Esophagus squamous epithelium (tissue), 5 donors: ENCODE measurements at regions not wholly inside any gene's neighbourhood (a gene's known extent, or its start where the extent isn't known, plus 50 kb on each side); places are given as distances from the start of the nearest gene placed in this dataset.

Experiments used
- DNase-seq: peaks from one replicate; lab custom pipeline; 2025; lab: John Stamatoyannopoulos, UW
- H3K27ac ChIP-seq, 4 donors: fragments of 200-600 bp; sonication (generic); one replicate each; pipeline ENCODE4 v1.5.1; 2016 to 2019; ENCODE audit warnings: mild to moderate bottlenecking in 1 of 4
- H3K27me3 ChIP-seq, 4 donors: fragments of 200-600 bp; sonication (generic); 1 replicate in 3 of 4; 2 replicates in 1 of 4; pipeline versions ENCODE4 v1.5.1 to v1.6.0; 2017 to 2021; ENCODE audit warnings: antibody characterized with exemption in 1 of 4
- H3K36me3 ChIP-seq, 3 donors: fragments of 200-600 bp; sonication (generic); one replicate each; pipeline ENCODE4 v1.5.1; 2016 to 2019
- H3K4me1 ChIP-seq, 3 donors: fragments of 200-600 bp; sonication (generic); one replicate each; pipeline ENCODE4 v1.5.1; 2017 to 2019
- H3K4me3 ChIP-seq, 4 donors: fragments of 200-600 bp; sonication (generic); 1 replicate in 3 of 4; 2 replicates in 1 of 4; pipeline ENCODE4 v1.5.1; 2016 to 2019; ENCODE audit warnings: mild to moderate bottlenecking in 2 of 4, moderate library complexity in 1 of 4
- H3K9me3 ChIP-seq, 3 donors: fragments of 200-600 bp; sonication (generic); one replicate each; pipeline ENCODE4 v1.5.1; 2016 to 2019
- POLR2A ChIP-seq, 4 donors: fragments of 450-650 bp; IDR thresholded peaks; one replicate each; pipeline ENCODE4 v1.6.1; 2017; ENCODE audit warnings: antibody characterized with exemption in 4 of 4, mild to moderate bottlenecking in 4 of 4, moderate library complexity in 3 of 4
- WGBS, 2 donors: methylation state at CpG; one replicate each; pipeline ENCODE4 v1.1.5; 2018; 5-methylcytosine and 5-hydroxymethylcytosine counted together
- intact Hi-C: fragments of 100-400 bp; cut with DNase I; formaldehyde crosslinking; loops from one replicate; pipeline ENCODE4 v1.15.0; 2022
- TF ChIP-seq, protein P1 (sequence below), 6 experiments: fragments of 450-650 bp in 4 of 6; fragments of 200-600 bp in 2 of 6; sonication (generic) in 2 of 6; IDR thresholded peaks; one replicate each; pipeline ENCODE4 v1.5.1; 2016 to 2019; ENCODE audit warnings: antibody characterized with exemption in 6 of 6, mild to moderate bottlenecking in 4 of 6, moderate library complexity in 4 of 6
- donor health status: DM: yes; HTN: yes; CAD: no.

DNA sequence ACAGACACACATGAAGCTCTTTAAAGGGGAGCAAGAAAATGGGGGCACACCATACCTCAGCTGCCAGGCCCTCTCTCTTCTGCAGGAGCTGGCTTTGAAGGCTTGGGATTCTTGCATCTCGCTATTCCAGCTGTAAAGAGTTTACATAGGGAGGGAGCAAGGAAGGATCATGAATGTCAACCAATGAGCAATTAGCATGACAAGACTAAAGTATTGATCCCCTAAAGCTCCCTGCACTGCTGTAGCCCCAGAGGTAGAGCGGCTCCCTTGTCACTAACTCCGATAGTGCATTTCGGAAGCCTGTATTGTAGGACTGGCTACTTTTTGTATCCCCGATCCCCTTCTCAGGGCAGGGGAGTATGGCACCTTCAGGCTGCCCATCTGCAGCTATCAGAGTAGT, 113.4 kb upstream of the PMFBP1 start:
- 84 to 94% methylated on average over 5 of the region's 5 CpGs for WGBS, 2 donors
- H3K4me3 ChIP-seq, result no peak overlapping the region
- no peak for DNase-seq
- no peaks in the 10 kb centered on the region for H3K36me3 ChIP-seq
- H3K27me3 ChIP-seq, result no peaks in the 10 kb centered on the region
- TF ChIP-seq, protein P1, sequence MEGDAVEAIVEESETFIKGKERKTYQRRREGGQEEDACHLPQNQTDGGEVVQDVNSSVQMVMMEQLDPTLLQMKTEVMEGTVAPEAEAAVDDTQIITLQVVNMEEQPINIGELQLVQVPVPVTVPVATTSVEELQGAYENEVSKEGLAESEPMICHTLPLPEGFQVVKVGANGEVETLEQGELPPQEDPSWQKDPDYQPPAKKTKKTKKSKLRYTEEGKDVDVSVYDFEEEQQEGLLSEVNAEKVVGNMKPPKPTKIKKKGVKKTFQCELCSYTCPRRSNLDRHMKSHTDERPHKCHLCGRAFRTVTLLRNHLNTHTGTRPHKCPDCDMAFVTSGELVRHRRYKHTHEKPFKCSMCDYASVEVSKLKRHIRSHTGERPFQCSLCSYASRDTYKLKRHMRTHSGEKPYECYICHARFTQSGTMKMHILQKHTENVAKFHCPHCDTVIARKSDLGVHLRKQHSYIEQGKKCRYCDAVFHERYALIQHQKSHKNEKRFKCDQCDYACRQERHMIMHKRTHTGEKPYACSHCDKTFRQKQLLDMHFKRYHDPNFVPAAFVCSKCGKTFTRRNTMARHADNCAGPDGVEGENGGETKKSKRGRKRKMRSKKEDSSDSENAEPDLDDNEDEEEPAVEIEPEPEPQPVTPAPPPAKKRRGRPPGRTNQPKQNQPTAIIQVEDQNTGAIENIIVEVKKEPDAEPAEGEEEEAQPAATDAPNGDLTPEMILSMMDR (IDR thresholded peaks at IDR 0.05), result no peak
- no peaks in the 10 kb centered on the region for H3K4me1 ChIP-seq
- H3K9me3 ChIP-seq, result no peaks in the 10 kb centered on the region
- intact Hi-C loops, result no loop called here
- H3K27ac ChIP-seq, result no peak overlapping the region

DNA sequence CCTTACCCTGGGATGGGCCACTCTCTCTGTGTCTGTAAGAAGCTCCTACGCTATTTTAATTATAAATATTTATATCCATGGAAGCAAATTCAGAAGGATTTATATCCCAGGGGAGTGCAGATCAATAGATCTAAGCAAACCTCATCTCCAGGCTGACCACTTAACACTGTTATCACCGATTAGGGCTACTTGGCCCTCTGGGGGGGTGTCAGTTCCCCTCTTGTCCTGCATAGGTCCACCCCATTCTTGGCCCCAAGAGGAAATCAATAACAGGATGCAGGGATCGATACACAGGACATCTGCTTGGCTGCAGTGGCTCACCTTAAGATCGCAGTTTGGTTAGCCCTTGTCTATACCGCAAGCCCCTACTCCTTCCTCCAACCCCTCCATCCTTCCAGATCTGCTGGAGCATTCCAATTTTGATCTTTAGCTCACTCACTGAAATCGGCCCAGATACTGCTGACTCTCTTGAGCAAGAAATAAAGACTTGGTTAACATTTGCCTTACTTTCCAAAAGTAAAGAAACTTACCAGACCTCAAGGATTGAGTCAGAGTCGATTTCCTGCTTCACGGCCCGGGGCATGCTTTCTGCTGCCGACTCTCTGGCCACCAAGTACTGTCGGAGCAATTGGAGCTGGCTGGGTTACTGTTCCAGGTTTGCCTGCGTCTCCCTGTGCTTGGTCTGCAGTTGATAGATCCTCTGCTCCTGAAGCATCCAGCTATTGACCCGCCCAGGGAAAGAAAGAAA, 112.3 kb upstream of the PMFBP1 start:
- no peak for DNase-seq
- no peaks in the 10 kb centered on the region for H3K9me3 ChIP-seq
- intact Hi-C loops, result no loop called here

DNA sequence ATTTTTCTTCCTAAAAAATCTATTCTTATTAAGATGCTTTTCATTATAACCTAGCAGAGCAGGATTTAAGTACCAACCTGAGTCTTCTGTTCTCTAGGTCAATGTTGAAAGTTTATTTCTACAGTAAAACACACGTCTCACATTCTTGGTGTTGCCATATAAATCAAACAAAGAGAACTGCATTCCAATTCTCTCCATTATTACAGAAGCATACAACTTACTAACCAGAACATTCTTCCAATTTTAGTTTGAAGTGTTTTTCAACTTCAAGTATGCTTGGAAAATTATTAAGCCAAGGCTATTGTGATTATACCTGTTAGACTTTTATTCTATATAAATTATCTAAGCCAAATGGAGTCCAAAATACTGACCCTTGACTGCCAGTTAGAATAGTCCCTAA, 110.4 kb upstream of the PMFBP1 start:
- no peak for DNase-seq

More for the DNA sequence above, 112.3 kb upstream of the PMFBP1 start:
- no peak overlapping the region for H3K4me3 ChIP-seq
- no peaks in the 10 kb centered on the region for H3K4me1 ChIP-seq
- 90 to 93% methylated on average over 11 to 12 of the region's 13 CpGs for WGBS, 2 donors
- no peaks in the 10 kb centered on the region for H3K27me3 ChIP-seq
- H3K36me3 ChIP-seq, result no peaks in the 10 kb centered on the region
- H3K27ac ChIP-seq, result no peak overlapping the region
- TF ChIP-seq, protein P1 (IDR thresholded peaks at IDR 0.05), result no peak
- no peak for TF ChIP-seq POLR2A (IDR thresholded peaks at IDR 0.05)

DNA sequence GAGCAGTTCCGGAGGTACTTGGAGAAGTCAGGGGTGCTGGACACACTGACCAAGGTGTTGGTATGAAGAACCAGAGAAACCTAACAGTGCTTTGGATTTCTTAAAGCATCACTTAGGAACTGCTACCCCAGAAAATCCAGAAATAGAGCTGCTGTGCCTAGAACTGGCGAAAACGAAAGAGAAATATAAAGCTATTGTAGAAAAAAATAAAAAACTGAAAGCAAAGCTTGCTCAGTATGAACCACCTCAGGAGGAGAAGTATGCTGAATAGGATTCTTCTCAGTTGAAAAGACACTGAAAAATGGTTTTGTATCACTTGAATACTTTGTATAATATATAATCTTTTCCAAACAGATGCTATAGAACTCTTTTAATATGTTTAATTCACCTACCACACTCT, 106.3 kb upstream of the PMFBP1 start:
- H3K4me1 ChIP-seq, result no peaks in the 10 kb centered on the region
- TF ChIP-seq POLR2A (IDR thresholded peaks at IDR 0.05), result no peak
- TF ChIP-seq, protein P1 (IDR thresholded peaks at IDR 0.05), result no peak
- no peak overlapping the region for H3K27ac ChIP-seq
- WGBS, 2 donors, result 88 to 94% methylated on average over 3 of the region's 3 CpGs
- H3K27me3 ChIP-seq, result no peaks in the 10 kb centered on the region
- DNase-seq, result no peak
- intact Hi-C loops, result no loop called here
- H3K9me3 ChIP-seq, result no peaks in the 10 kb centered on the region
- H3K36me3 ChIP-seq, result no peaks in the 10 kb centered on the region
- no peak overlapping the region for H3K4me3 ChIP-seq

More for the DNA sequence above, 110.4 kb upstream of the PMFBP1 start:
- TF ChIP-seq POLR2A (IDR thresholded peaks at IDR 0.05), result no peak
- 62 to 88% methylated on average over 1 of the region's 1 CpG for WGBS, 2 donors
- no peak overlapping the region for H3K4me3 ChIP-seq
- no peak overlapping the region for H3K27ac ChIP-seq
- H3K9me3 ChIP-seq, result no peaks in the 10 kb centered on the region
- no peaks in the 10 kb centered on the region for H3K36me3 ChIP-seq
- no peaks in the 10 kb centered on the region for H3K4me1 ChIP-seq
- H3K27me3 ChIP-seq, result no peaks in the 10 kb centered on the region
- intact Hi-C loops, result no loop called here

DNA sequence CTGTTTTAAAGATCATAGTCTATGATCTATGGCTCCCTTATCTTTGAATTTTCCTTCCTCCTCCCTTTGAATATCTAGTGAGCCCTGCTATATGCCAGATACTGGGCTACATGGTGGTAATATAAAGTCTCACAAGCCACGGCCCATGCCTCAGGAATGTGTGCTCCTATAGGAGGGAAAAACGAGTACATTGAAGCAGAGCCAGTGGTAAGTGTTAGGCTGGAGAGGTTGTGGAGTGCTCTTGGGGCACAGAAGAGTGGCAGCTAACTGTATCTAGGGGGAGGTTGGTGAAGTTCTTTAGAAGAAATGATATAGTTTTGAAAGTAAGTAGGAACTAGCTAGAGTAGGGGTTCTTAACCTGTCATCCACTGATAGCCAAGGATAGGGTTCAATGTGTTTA, 105.8 kb upstream of the PMFBP1 start:
- Histone ChIP-seq H3K4me3 (no peak overlapping the region), H3K27me3 (no peaks in the 10 kb centered on the region), H3K4me1 (no peaks in the 10 kb centered on the region), H3K9me3 (no peaks in the 10 kb centered on the region), H3K36me3 (no peaks in the 10 kb centered on the region), H3K27ac (no peak overlapping the region)
- 62 to 67% methylated on average over 2 of the region's 2 CpGs for WGBS, 2 donors
- DNase-seq, result no peak
- intact Hi-C loops, result no loop called here
- TF ChIP-seq POLR2A (IDR thresholded peaks at IDR 0.05), result no peak
- TF ChIP-seq, protein P1 (IDR thresholded peaks at IDR 0.05), result no peak
